ENCODE measurements at regions not wholly inside any gene's neighbourhood (a gene's known extent, or its start where the extent isn't known, plus 50 kb on each side); places are given as distances from the start of the nearest gene placed in this dataset.

- TF ChIP-seq CTCF (IDR thresholded peaks at IDR 0.05) (no peak), RCOR1 (IDR thresholded peaks at IDR 0.05; ENCODE audit: low read length) (0 out of 2 replicates have a peak, but pooled peaks have one; percentile 10), RXRA (IDR thresholded peaks at IDR 0.05; ENCODE audit: borderline replicate concordance, low read depth) (no peak), PBX3 (IDR thresholded peaks at IDR 0.05) (peak; percentile 89)
Observed at GRCh38 chr7:92916770-92917224, 80.4 kb upstream of the CDK6 start (continued).

- H3K9me3 ChIP-seq = no peaks in the 10 kb centered on the region
- H3K9ac ChIP-seq = no peak overlapping the region
- H3K4me2 ChIP-seq = no peak overlapping the region
- H3K36me3 ChIP-seq (replicated peaks in 1 of 2; ENCODE audit: control insufficient read depth in 1 of 2, insufficient read depth in 2 of 2, low read length in 1 of 2) = peaks cover 0 to under 1% of the 10 kb centered on the region in 2 experiments
- TF ChIP-seq NRF1 (IDR thresholded peaks at IDR 0.05; ENCODE audit: low read depth, low read length) = no peak
- no peak for TF ChIP-seq CHD2 (IDR thresholded peaks at IDR 0.05; ENCODE audit: low read length, partially characterized antibody)
- no peak for TF ChIP-seq TCF12 (IDR thresholded peaks at IDR 0.05)
- no peak for TF ChIP-seq ZBTB33 (IDR thresholded peaks at IDR 0.05; ENCODE audit: borderline replicate concordance, low read depth)
- no peak for TF ChIP-seq IRF3 (IDR thresholded peaks at IDR 0.05; ENCODE audit: low read depth, low read length)
- TF ChIP-seq REST (IDR thresholded peaks at IDR 0.05; ENCODE audit: low read depth, low read length) = no peak
- TF ChIP-seq MXI1 (IDR thresholded peaks at IDR 0.05; ENCODE audit: low read depth, low read length) = no peak
- TF ChIP-seq FOXJ3 (CRISPR knock-in tag; IDR thresholded peaks at IDR 0.05) = no peak
- no peak for TF ChIP-seq CTCF (IDR thresholded peaks at IDR 0.05)
- no peak for TF ChIP-seq YY1 (IDR thresholded peaks at IDR 0.05; ENCODE audit: low read depth)
- TF ChIP-seq GATA2 (CRISPR knock-in tag; IDR thresholded peaks at IDR 0.05) = no peak
- TF ChIP-seq ELF1 (IDR thresholded peaks at IDR 0.05) = no peak
- no peak for TF ChIP-seq EP300 (IDR thresholded peaks at IDR 0.05; ENCODE audit: borderline replicate concordance in 1 of 2, low read depth in 1 of 2, low read length in 1 of 2)
- TF ChIP-seq RCOR1 (IDR thresholded peaks at IDR 0.05; ENCODE audit: low read length) = no peak
- no peak for TF ChIP-seq TEAD4 (IDR thresholded peaks at IDR 0.05; ENCODE audit: borderline replicate concordance, insufficient read depth)
- no peak for TF ChIP-seq RAD21 (IDR thresholded peaks at IDR 0.05; ENCODE audit: low read length)
- no peak for TF ChIP-seq SMC3 (IDR thresholded peaks at IDR 0.05; ENCODE audit: low read depth, low read length)
- peaks cover 7 to 12% of the 10 kb centered on the region in 2 experiments; a peak in 3 of 4 replicates for H3K4me1 ChIP-seq (ENCODE audit: control insufficient read depth in 1 of 2, insufficient read depth in 2 of 2, low read depth in 1 of 2, low read length in 1 of 2)
- H2AFZ ChIP-seq (ENCODE audit: low read depth) = no peak overlapping the region
- H3K27me3 ChIP-seq (ENCODE audit: insufficient read depth) = no peaks in the 10 kb centered on the region
- no peak for DNase-seq
- ChIA-PET POLR2A (no interaction called here), CTCF (interaction anchor here (0.6 to 1.5 kb wide), 5 partner anchors 12 to 1475 kb away, joined by 3 read pairs; no protein-coding TSS in a partner anchor)
- H3F3A ChIP-seq (replicated peaks; ENCODE audit: insufficient read depth) = no peaks in the 10 kb centered on the region
- no peak overlapping the region for H3K27ac ChIP-seq (ENCODE audit: low read depth in 2 of 2, low read length in 1 of 2)
- no peaks in the 10 kb centered on the region for H4K20me1 ChIP-seq (ENCODE audit: insufficient read depth)
- H3K9me2 ChIP-seq = no peaks in the 10 kb centered on the region
- H3K4me3 ChIP-seq (ENCODE audit: low read depth in 2 of 2, low read length in 1 of 2) = no peak overlapping the region
- WGBS (ENCODE audit: low lambda C conversion rate) = over 99% methylated on average over 3 of the region's 3 CpGs
- no peaks in the 10 kb centered on the region for H3K79me2 ChIP-seq (ENCODE audit: insufficient read depth)
Observed at GRCh38 chr7:92915348-92915747, 79.0 kb upstream of the CDK6 start.

Data from SK-N-SH (cell line).